GM12864 (cell line): ENCODE measurements at regions not wholly inside any gene's neighbourhood (a gene's known extent, or its start where the extent isn't known, plus 50 kb on each side); places are given as distances from the start of the nearest gene placed in this dataset.
"Not testable (repeated sequence)": the region's sequence is repeated elsewhere in the genome, so short reads cannot be mapped to it uniquely, and the experiment has no call there.

ENCODE experiments used
- DNase-seq: peaks from one replicate; pipeline ENCODE4 v3.0.0-alpha.2; 2011; ENCODE audit warnings: low read depth
- H3K4me3 ChIP-seq: 2 replicates; pipeline ENCODE4 v1.5.1; 2011; ENCODE audit warnings: mild to moderate bottlenecking, low read depth, low read length, control low read depth
- TF ChIP-seq, protein P1 (sequence below): IDR thresholded peaks from 2 replicates; pipeline ENCODE4 v1.5.1; 2011; ENCODE audit warnings: low read depth, mild to moderate bottlenecking, moderate library complexity, low read length, control low read depth, inconsistent platforms; ENCODE audit errors: missing control alignments

GRCh38 chr4:73335679-73336078 lies 68.4 kb upstream of the ALB start:
- TF ChIP-seq, protein P1, sequence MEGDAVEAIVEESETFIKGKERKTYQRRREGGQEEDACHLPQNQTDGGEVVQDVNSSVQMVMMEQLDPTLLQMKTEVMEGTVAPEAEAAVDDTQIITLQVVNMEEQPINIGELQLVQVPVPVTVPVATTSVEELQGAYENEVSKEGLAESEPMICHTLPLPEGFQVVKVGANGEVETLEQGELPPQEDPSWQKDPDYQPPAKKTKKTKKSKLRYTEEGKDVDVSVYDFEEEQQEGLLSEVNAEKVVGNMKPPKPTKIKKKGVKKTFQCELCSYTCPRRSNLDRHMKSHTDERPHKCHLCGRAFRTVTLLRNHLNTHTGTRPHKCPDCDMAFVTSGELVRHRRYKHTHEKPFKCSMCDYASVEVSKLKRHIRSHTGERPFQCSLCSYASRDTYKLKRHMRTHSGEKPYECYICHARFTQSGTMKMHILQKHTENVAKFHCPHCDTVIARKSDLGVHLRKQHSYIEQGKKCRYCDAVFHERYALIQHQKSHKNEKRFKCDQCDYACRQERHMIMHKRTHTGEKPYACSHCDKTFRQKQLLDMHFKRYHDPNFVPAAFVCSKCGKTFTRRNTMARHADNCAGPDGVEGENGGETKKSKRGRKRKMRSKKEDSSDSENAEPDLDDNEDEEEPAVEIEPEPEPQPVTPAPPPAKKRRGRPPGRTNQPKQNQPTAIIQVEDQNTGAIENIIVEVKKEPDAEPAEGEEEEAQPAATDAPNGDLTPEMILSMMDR = no peak
- no peak for DNase-seq
- no peak overlapping the region for H3K4me3 ChIP-seq

- DNase-seq, H3K4me3 ChIP-seq: not testable (repeated sequence)
Observed at GRCh38 chr4:73332012-73332411, 72.1 kb upstream of the ALB start.

GRCh38 chr4:73329300-73329699 lies 70.7 kb upstream of the ANKRD17 start:
- DNase-seq = no peak
- TF ChIP-seq, protein P1 = no peak
- no peak overlapping the region for H3K4me3 ChIP-seq

GRCh38 chr4:73325776-73326175 lies 67.2 kb upstream of the ANKRD17 start:
- not testable (repeated sequence) for H3K4me3 ChIP-seq, DNase-seq

DNA sequence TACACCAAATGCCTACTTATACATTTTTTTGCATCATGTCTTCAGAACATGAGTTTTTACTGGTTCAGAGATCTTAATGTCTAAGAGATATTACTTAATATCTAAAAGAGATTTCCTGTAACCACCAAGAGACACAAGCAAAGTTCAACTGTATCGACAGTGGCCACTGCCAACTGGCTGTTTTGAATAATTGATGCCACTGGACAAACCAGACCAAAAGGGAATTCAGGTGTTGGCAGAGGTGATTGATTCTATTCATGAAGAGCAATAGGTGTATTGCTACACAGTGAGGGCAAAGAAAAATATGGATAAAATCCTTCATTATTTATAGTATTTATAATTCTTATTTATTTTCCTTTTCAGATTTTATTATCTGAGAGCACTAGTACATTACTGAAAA lies 58.5 kb upstream of the ANKRD17 start:
- TF ChIP-seq, protein P1 = no peak
- no peak overlapping the region for H3K4me3 ChIP-seq
- no peak for DNase-seq

GRCh38 chr4:73315091-73315490 lies 56.5 kb upstream of the ANKRD17 start:
- no peak overlapping the region for H3K4me3 ChIP-seq
- DNase-seq = no peak
- TF ChIP-seq, protein P1 = no peak

DNA sequence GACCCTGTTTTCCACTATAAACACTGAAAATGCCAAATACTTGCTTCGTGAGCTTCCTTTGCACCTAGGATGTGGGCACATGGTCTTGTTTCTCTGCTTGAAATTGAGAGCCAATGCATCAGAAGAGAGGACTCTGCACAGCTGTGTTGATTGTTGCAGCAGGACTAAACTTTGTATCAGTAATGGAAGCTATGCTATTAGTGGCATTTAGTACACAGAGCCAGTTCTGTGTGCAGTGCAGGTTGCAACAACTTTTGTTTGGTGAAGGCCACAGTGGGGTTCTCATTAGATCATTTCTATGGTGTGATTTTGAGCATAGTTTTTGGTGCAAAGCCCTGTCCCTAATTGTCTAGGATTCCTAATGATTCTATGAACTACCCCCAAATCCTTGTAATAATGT lies 54.4 kb upstream of the ANKRD17 start:
- no peak overlapping the region for H3K4me3 ChIP-seq
- DNase-seq = no peak
- TF ChIP-seq, protein P1 = no peak

GRCh38 chr4:73311428-73311827 lies 52.8 kb upstream of the ANKRD17 start:
- DNase-seq = no peak
- TF ChIP-seq, protein P1 = no peak
- no peak overlapping the region for H3K4me3 ChIP-seq
